Brain microvascular endothelial cell (primary cell): ENCODE measurements at regions not wholly inside any gene's neighbourhood (a gene's known extent, or its start where the extent isn't known, plus 50 kb on each side); places are given as distances from the start of the nearest gene placed in this dataset.

Experiments used
- DNase-seq: peaks from one replicate; pipeline ENCODE4 v3.0.0-alpha.2; 2020
- H3K27ac ChIP-seq: fragments of 250-450 bp; sonication (Bioruptor Pico); 2 replicates; pipeline ENCODE4 v1.5.1; 2020; ENCODE audit warnings: mild to moderate bottlenecking, moderate library complexity
- H3K27me3 ChIP-seq: fragments of 250-450 bp; sonication (Bioruptor Pico); replicated peaks from 2 replicates; pipeline ENCODE4 v1.5.1; 2020; ENCODE audit warnings: mild to moderate bottlenecking
- H3K36me3 ChIP-seq: fragments of 250-450 bp; sonication (Bioruptor Pico); replicated peaks from 2 replicates; pipeline ENCODE4 v1.5.1; 2020; ENCODE audit warnings: mild to moderate bottlenecking
- H3K4me3 ChIP-seq: 2 replicates; pipeline ENCODE4 v1.5.1; 2011; ENCODE audit warnings: low read depth, mild to moderate bottlenecking, control low read depth, low read length, moderate library complexity
- in situ Hi-C: cut with HindIII; loops from 2 replicates; pipeline ENCODE4 v1.10.0; 2017; ENCODE audit warnings: low sequenced_read_pairs, low pct_ligation_motif_present
- TF ChIP-seq, protein P1 (sequence below): IDR thresholded peaks from 2 replicates; pipeline ENCODE4 v1.5.1; 2011; ENCODE audit warnings: low read depth, mild to moderate bottlenecking, moderate library complexity, low read length, control low read depth, inconsistent platforms; ENCODE audit errors: missing control alignments

DNA sequence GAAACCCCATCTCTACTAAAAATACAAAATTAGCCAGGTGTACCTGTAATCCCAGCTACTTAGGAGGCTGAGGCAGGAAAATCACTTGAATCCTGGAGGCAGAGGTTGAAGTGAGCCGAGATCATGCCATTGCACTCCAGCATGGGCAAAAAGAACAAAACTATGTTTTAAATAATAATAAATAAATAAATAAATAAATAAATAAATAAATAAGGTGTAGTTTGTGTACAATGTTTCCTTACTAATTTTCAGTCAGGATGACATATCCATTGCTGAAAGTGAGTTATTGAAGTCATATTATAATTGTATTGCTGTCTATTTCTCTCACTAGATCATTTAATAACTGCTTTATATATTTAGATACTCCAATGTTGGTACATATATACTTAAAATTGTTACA lies 581.5 kb upstream of the DAB2 start:
- in situ Hi-C loops, result no loop called here
- no peaks in the 10 kb centered on the region for H3K27me3 ChIP-seq
- no peak overlapping the region for H3K4me3 ChIP-seq
- no peak overlapping the region for H3K27ac ChIP-seq
- no peak for DNase-seq
- TF ChIP-seq, protein P1, sequence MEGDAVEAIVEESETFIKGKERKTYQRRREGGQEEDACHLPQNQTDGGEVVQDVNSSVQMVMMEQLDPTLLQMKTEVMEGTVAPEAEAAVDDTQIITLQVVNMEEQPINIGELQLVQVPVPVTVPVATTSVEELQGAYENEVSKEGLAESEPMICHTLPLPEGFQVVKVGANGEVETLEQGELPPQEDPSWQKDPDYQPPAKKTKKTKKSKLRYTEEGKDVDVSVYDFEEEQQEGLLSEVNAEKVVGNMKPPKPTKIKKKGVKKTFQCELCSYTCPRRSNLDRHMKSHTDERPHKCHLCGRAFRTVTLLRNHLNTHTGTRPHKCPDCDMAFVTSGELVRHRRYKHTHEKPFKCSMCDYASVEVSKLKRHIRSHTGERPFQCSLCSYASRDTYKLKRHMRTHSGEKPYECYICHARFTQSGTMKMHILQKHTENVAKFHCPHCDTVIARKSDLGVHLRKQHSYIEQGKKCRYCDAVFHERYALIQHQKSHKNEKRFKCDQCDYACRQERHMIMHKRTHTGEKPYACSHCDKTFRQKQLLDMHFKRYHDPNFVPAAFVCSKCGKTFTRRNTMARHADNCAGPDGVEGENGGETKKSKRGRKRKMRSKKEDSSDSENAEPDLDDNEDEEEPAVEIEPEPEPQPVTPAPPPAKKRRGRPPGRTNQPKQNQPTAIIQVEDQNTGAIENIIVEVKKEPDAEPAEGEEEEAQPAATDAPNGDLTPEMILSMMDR, result no peak
- no peaks in the 10 kb centered on the region for H3K36me3 ChIP-seq

DNA sequence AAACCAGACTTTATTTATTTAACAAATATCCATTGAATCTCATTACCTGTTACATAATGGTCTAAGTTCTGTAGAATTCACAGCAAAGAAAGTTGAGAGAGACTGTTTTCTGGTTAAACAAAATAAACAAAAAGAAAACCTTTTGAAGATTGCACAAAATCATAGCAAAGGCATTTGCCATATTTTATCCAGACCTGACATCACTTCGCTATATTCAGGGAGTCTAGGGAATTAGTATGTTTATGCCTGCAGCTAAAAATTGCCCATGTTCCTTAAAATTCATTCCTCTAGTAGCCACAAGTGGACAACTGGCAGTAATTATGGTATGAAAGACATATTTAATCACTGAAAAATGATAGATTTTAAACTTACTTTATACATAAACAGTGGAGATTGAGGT lies 577.0 kb upstream of the DAB2 start:
- Histone ChIP-seq H3K36me3 (no peaks in the 10 kb centered on the region), H3K27me3 (no peaks in the 10 kb centered on the region), H3K4me3 (no peak overlapping the region), H3K27ac (no peak overlapping the region)
- TF ChIP-seq, protein P1, result no peak
- in situ Hi-C loops, result no loop called here
- no peak for DNase-seq

DNA sequence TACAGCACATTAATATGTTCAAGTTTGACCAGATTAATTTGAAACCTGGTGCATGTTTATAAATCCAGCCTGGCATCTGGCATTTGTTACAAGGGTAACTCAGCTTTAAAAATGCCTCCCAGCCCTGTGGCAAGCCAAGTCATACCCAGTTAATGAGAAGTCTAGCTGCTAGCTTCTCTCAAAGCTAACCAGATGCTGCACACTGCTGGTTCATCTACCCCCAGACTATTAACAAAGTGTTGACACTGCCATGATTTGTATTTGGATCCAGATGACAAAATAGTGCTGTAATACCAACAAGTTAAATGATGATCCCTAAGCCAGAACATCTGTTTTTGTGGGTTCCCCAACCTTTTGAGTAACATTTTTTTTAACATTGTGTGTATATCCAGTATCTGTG lies 573.7 kb upstream of the DAB2 start:
- H3K36me3 ChIP-seq, result no peaks in the 10 kb centered on the region
- DNase-seq, result no peak
- in situ Hi-C loops, result no loop called here
- no peaks in the 10 kb centered on the region for H3K27me3 ChIP-seq
- no peak overlapping the region for H3K27ac ChIP-seq
- H3K4me3 ChIP-seq, result no peak overlapping the region
- TF ChIP-seq, protein P1, result no peak

DNA sequence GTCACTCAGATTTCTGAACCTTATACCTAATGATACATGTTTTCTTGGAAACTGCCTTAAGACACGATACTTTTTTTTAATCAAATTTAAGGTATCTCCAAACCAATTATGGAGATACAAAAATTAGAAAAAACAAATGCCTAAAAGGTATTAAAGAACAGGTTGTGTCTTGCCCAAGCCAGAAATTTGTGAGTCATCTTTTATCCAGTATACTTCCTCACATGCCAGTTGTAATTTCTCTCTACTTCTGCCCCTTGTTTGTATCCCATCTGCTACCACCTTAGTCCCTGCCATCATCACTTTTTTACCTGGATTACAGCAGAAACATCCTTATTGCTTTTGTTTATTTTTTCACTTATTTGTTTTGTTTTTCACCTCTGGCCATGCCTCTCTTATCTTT lies 571.2 kb upstream of the DAB2 start:
- no peak for DNase-seq
- H3K36me3 ChIP-seq, result no peaks in the 10 kb centered on the region
- TF ChIP-seq, protein P1, result no peak
- H3K4me3 ChIP-seq, result no peak overlapping the region
- in situ Hi-C loops, result no loop called here
- no peak overlapping the region for H3K27ac ChIP-seq
- no peaks in the 10 kb centered on the region for H3K27me3 ChIP-seq

DNA sequence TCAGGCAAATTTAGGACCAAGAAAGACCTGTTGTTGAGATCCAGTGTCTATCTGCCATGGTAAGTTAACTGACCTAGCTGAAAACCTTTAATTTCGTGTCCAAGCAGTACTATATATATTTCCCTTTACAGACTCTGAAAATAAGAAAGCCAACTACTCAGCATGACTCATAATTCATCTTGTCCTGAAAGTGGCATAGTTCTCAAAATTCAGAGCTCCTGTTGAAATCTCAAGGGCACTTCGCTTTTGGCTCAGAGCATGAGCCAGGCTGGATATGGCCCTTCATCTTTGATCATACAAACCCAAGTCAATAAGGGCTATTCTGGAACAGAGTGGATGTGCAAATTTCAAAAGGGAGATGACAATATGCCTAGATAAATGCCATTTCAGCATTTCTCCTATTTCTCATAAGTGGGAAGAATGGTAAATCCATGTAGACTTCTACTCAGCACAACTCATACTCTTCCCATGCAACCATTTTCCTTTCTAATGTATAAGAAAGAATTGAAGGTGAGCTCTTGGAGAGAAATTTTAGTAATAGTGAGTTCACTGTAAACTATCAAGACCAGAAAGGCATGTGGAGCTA lies 567.9 kb upstream of the DAB2 start:
- in situ Hi-C loops, result no loop called here
- Histone ChIP-seq H3K4me3 (no peak overlapping the region), H3K36me3 (no peaks in the 10 kb centered on the region), H3K27me3 (no peaks in the 10 kb centered on the region), H3K27ac (no peak overlapping the region)
- TF ChIP-seq, protein P1, result no peak
- no peak for DNase-seq

DNA sequence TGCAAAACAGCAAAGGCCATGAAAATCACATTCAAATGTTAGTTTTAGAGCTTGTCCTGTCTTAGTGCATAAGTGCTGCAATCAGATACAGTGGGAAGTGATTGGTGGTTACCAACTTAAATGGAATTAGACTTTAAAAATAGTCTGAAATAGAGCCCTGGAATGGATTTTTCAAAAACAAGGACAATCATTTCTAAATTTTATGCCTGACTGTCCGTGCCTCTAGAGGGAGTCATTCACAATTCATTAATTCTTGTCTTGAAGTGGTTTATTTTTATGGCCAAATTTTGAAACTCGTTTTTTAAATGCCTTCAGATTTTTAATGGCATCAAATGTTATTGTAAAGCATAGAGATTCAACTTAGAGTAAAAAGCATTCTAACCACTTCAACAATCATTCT lies 561.8 kb upstream of the DAB2 start:
- Histone ChIP-seq H3K27me3 (no peaks in the 10 kb centered on the region), H3K27ac (no peak overlapping the region), H3K4me3 (no peak overlapping the region), H3K36me3 (no peaks in the 10 kb centered on the region)
- DNase-seq, result no peak
- TF ChIP-seq, protein P1, result peak; percentile 2
- in situ Hi-C loops, result no loop called here
